Gastroesophageal sphincter (tissue), 4 donors: ENCODE measurements at regions not wholly inside any gene's neighbourhood (a gene's known extent, or its start where the extent isn't known, plus 50 kb on each side); places are given as distances from the start of the nearest gene placed in this dataset.

Source experiments
- ATAC-seq: fragments of 150-250 bp; one replicate; pipeline ENCODE4 v1.9.1; 2016; ENCODE audit warnings: mild to moderate bottlenecking, moderate library complexity
- H3K27ac ChIP-seq, 4 donors: fragments of 200-600 bp; sonication (generic) in 3 of 4; 1 replicate in 3 of 4; 2 replicates in 1 of 4; pipeline ENCODE4 v1.5.1; 2016 to 2019
- H3K27me3 ChIP-seq: fragments of 200-600 bp; sonication (generic); one replicate; pipeline ENCODE4 v1.5.1; 2019
- H3K36me3 ChIP-seq, 2 donors: fragments of 200-600 bp; sonication (generic); one replicate each; pipeline ENCODE4 v1.5.1; 2019; ENCODE audit warnings: control low read depth in 1 of 2
- H3K4me1 ChIP-seq, 3 donors: fragments of 200-600 bp; sonication (generic); 1 replicate in 2 of 3; 2 replicates in 1 of 3; pipeline ENCODE4 v1.5.1; 2016 to 2019; ENCODE audit warnings: control low read depth in 2 of 3
- H3K4me3 ChIP-seq, 2 donors: fragments of 200-600 bp; sonication (generic); one replicate each; pipeline ENCODE4 v1.5.1; 2019; ENCODE audit warnings: mild to moderate bottlenecking in 1 of 2, moderate library complexity in 1 of 2
- H3K9me3 ChIP-seq, 3 donors: fragments of 200-600 bp; sonication (generic); one replicate each; pipeline ENCODE4 v1.5.1; 2017 to 2019; ENCODE audit warnings: control low read depth in 2 of 3
- EP300 ChIP-seq: sonication (generic); formaldehyde crosslinking; IDR thresholded peaks from one replicate; pipeline ENCODE4 v1.6.1; 2017; ENCODE audit warnings: antibody characterized with exemption, mild to moderate bottlenecking
- POLR2A ChIP-seq, 2 donors: fragments of 450-650 bp; IDR thresholded peaks; one replicate each; pipeline ENCODE4 v1.6.1; 2017; ENCODE audit warnings: antibody characterized with exemption in 2 of 2, mild to moderate bottlenecking in 2 of 2, moderate library complexity in 1 of 2
- POLR2AphosphoS5 ChIP-seq: sonication (generic); formaldehyde crosslinking; IDR thresholded peaks from one replicate; pipeline ENCODE4 v1.6.1; 2017; ENCODE audit warnings: antibody characterized with exemption
- WGBS, 2 donors: methylation state at CpG; one replicate each; pipeline ENCODE4 v1.1.5; 2018; ENCODE audit warnings: low coverage in 1 of 2; 5-methylcytosine and 5-hydroxymethylcytosine counted together
- TF ChIP-seq, protein P1 (sequence below), 4 experiments: fragments of 200-600 bp in 2 of 4; fragments of 450-650 bp in 2 of 4; sonication (generic) in 1 of 4; IDR thresholded peaks; one replicate each; pipeline ENCODE4 v1.5.1; 2017 to 2019; ENCODE audit warnings: antibody characterized with exemption in 4 of 4, mild to moderate bottlenecking in 2 of 4, moderate library complexity in 2 of 4

DNA sequence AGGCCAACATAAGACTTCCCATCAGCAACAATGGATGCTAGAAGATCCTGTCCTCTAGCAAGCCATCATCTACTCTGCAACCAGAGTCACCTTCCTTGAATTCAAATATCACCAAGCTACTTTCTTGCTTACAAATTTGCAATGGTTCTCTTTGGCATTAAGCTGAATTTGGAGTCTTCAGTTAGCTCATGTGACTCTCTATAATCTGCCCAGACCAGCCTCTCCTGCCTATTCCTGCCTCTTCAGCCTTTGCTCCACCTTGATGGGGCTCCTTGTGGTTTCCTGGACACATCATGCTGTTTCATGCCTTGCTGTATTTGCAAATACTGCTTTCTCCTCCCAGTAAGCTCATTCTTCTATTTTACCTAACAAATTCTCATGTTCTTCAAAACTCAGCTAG is 82.3 kb downstream of the RASSF10 start:
- H3K27ac ChIP-seq: no peak overlapping the region
- TF ChIP-seq, protein P1, sequence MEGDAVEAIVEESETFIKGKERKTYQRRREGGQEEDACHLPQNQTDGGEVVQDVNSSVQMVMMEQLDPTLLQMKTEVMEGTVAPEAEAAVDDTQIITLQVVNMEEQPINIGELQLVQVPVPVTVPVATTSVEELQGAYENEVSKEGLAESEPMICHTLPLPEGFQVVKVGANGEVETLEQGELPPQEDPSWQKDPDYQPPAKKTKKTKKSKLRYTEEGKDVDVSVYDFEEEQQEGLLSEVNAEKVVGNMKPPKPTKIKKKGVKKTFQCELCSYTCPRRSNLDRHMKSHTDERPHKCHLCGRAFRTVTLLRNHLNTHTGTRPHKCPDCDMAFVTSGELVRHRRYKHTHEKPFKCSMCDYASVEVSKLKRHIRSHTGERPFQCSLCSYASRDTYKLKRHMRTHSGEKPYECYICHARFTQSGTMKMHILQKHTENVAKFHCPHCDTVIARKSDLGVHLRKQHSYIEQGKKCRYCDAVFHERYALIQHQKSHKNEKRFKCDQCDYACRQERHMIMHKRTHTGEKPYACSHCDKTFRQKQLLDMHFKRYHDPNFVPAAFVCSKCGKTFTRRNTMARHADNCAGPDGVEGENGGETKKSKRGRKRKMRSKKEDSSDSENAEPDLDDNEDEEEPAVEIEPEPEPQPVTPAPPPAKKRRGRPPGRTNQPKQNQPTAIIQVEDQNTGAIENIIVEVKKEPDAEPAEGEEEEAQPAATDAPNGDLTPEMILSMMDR (IDR thresholded peaks at IDR 0.05): no peak
- TF ChIP-seq EP300 (no peak), POLR2AphosphoS5 (no peak), POLR2A (IDR thresholded peaks at IDR 0.05) (no peak)
- no peak for ATAC-seq

GRCh38 chr11:13091804-13092203 is 82.7 kb downstream of the RASSF10 start:
- H3K9me3 ChIP-seq: peaks cover 0 to 10% (median 0%) of the 10 kb centered on the region in 3 donors
- no peak for ATAC-seq
- no peak overlapping the region for H3K4me3 ChIP-seq
- TF ChIP-seq EP300: no peak
- 60 to 89% methylated on average over 1 of the region's 1 CpG for WGBS, 2 donors
- no peaks in the 10 kb centered on the region for H3K36me3 ChIP-seq
- H3K27ac ChIP-seq: no peak overlapping the region
- H3K4me1 ChIP-seq: no peaks in the 10 kb centered on the region
- H3K27me3 ChIP-seq: no peaks in the 10 kb centered on the region

More for the DNA sequence above, 82.3 kb downstream of the RASSF10 start:
- Histone ChIP-seq H3K4me3 (no peak overlapping the region), H3K27me3 (no peaks in the 10 kb centered on the region), H3K4me1 (no peaks in the 10 kb centered on the region), H3K9me3 (peaks cover 0 to 10% (median 0%) of the 10 kb centered on the region in 3 donors), H3K36me3 (no peaks in the 10 kb centered on the region)

DNA sequence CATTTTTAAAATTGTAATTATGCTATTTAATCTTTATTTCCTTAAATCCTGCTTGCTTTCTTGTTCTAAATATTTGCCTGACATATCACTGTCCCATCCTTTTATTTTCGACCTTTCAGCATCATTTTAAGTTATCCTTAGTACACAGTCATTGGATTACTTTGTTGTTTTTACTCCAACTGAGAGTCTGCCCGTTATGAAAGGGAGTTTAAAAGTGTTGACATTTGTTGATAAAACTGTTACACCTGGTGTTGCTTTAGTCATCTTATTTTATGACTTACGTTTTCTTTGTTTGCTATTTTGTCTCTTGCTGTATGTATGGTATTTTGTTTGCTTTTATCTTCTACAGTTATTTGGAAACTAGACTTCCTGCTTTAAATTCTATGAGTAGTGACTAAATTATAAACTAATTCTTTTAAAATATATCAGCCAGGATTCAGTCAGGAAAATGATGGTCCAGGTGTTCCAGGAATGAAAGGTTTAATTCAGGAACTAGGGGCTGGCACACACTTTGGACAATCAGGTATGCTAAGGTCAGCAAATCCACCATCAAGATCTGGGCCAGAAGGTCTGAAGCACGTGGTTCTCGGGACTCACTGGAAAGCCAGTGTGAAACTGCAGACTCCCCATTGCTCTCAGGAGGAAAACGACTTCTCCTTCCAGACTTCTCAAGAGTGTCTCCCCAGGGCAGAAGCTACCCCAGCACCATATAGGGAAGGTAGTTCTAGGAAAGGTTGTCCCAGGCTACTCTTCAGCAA is 86.0 kb downstream of the RASSF10 start:
- no peaks in the 10 kb centered on the region for H3K9me3 ChIP-seq
- 25 to 46% methylated on average over 5 to 6 of the region's 6 CpGs for WGBS, 2 donors
- H3K4me1 ChIP-seq: no peaks in the 10 kb centered on the region
- TF ChIP-seq, protein P1 (IDR thresholded peaks at IDR 0.05): no peak
- TF ChIP-seq POLR2A (IDR thresholded peaks at IDR 0.05) (no peak), POLR2AphosphoS5 (no peak), EP300 (no peak)
- H3K27ac ChIP-seq: no peak overlapping the region
- no peaks in the 10 kb centered on the region for H3K27me3 ChIP-seq
- ATAC-seq: no peak
- no peaks in the 10 kb centered on the region for H3K36me3 ChIP-seq
- no peak overlapping the region for H3K4me3 ChIP-seq

- WGBS, 2 donors: 53 to 63% methylated on average over 1 to 2 of the region's 3 CpGs
- Histone ChIP-seq H3K4me3 (no peak overlapping the region), H3K4me1 (no peaks in the 10 kb centered on the region), H3K27me3 (no peaks in the 10 kb centered on the region), H3K27ac (no peak overlapping the region), H3K9me3 (no peaks in the 10 kb centered on the region), H3K36me3 (no peaks in the 10 kb centered on the region)
- ATAC-seq: no peak
- TF ChIP-seq EP300 (no peak), POLR2A (IDR thresholded peaks at IDR 0.05) (no peak), POLR2AphosphoS5 (no peak)
- TF ChIP-seq, protein P1 (IDR thresholded peaks at IDR 0.05): no peak
These were observed 88.9 kb downstream of the RASSF10 start for GRCh38 chr11:13098063-13098462.

DNA sequence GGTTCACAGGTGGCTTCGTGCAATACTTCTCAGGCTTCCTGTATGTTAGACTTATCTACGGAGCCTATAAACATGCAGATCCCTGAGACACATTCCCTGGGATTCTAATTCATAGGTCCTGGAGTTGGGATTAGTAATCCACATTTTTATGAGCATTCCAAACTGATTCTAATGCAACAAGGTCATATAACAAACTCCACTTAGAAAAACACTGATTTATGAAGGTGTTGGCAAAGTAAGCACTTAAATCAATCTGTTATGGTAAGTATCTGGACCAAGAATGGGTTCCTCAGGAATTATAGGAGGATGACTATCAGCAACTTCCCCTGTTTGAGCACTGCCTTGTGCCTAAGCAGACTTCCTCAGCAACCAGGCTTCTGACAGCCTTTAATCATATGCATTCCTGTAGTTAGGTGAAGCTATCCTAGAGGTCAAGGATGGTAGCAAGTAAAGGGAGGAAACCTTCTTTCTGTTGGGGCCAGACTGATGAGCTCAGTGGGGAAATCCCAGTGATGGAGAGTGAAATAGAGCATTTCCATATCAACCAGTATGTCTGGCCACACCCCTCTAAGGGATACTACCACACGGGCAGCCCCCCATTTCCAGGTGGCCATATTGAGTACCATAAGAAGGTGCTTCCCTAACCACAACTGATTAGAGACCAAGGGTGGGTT is 89.6 kb downstream of the RASSF10 start:
- Histone ChIP-seq H3K27ac (no peak overlapping the region), H3K4me3 (no peak overlapping the region), H3K4me1 (no peaks in the 10 kb centered on the region), H3K27me3 (no peaks in the 10 kb centered on the region), H3K36me3 (no peaks in the 10 kb centered on the region), H3K9me3 (no peaks in the 10 kb centered on the region)
- no peak for TF ChIP-seq EP300
- no peak for TF ChIP-seq POLR2A (IDR thresholded peaks at IDR 0.05)
- no peak for TF ChIP-seq POLR2AphosphoS5
- TF ChIP-seq, protein P1 (IDR thresholded peaks at IDR 0.05): no peak
- ATAC-seq: no peak
- 100% methylated on average over 2 of the region's 3 CpGs for WGBS, 2 donors
